Upper lobe of left lung (tissue), 4 donors: ENCODE measurements at regions not wholly inside any gene's neighbourhood (a gene's known extent, or its start where the extent isn't known, plus 50 kb on each side); places are given as distances from the start of the nearest gene placed in this dataset.

ENCODE experiments used
- CTCF ChIP-seq, 6 experiments: fragments of 450-650 bp in 4 of 6; fragments of 200-600 bp in 2 of 6; sonication (generic) in 2 of 6; IDR thresholded peaks; one replicate each; pipeline ENCODE4 v1.5.1; 2016 to 2019; ENCODE audit warnings: antibody characterized with exemption in 6 of 6
- EP300 ChIP-seq, 4 donors: sonication (generic); formaldehyde crosslinking; IDR thresholded peaks; one replicate each; pipeline ENCODE4 v1.5.1; 2017; ENCODE audit warnings: antibody characterized with exemption in 4 of 4, control low read depth in 2 of 4
- POLR2A ChIP-seq, 4 donors: fragments of 450-650 bp; IDR thresholded peaks; one replicate each; pipeline ENCODE4 v1.5.1; 2016 to 2017; ENCODE audit warnings: antibody characterized with exemption in 4 of 4, mild to moderate bottlenecking in 2 of 4
- POLR2AphosphoS5 ChIP-seq, 2 donors: sonication (generic); formaldehyde crosslinking; IDR thresholded peaks; one replicate each; pipeline ENCODE4 v1.5.1; 2017; ENCODE audit warnings: antibody characterized with exemption in 2 of 2

- no peak for TF ChIP-seq CTCF (IDR thresholded peaks at IDR 0.05)
- no peak for TF ChIP-seq POLR2A (IDR thresholded peaks at IDR 0.05)
- no peak for TF ChIP-seq POLR2AphosphoS5 (IDR thresholded peaks at IDR 0.05)
- TF ChIP-seq EP300 (IDR thresholded peaks at IDR 0.05) = no peak
These were observed 345.1 kb upstream of the PITX2 start for GRCh38 chr4:110967936-110968335.
